ENCODE measurements at regions not wholly inside any gene's neighbourhood (a gene's known extent, or its start where the extent isn't known, plus 50 kb on each side); places are given as distances from the start of the nearest gene placed in this dataset.

GRCh38 chr1:17982197-17982596 is 125.4 kb upstream of the IGSF21 start:
- TF ChIP-seq, protein P1, sequence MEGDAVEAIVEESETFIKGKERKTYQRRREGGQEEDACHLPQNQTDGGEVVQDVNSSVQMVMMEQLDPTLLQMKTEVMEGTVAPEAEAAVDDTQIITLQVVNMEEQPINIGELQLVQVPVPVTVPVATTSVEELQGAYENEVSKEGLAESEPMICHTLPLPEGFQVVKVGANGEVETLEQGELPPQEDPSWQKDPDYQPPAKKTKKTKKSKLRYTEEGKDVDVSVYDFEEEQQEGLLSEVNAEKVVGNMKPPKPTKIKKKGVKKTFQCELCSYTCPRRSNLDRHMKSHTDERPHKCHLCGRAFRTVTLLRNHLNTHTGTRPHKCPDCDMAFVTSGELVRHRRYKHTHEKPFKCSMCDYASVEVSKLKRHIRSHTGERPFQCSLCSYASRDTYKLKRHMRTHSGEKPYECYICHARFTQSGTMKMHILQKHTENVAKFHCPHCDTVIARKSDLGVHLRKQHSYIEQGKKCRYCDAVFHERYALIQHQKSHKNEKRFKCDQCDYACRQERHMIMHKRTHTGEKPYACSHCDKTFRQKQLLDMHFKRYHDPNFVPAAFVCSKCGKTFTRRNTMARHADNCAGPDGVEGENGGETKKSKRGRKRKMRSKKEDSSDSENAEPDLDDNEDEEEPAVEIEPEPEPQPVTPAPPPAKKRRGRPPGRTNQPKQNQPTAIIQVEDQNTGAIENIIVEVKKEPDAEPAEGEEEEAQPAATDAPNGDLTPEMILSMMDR (IDR thresholded peaks at IDR 0.05): no peak
- TF ChIP-seq POLR2A (IDR thresholded peaks at IDR 0.05): no peak
